Activated naive CD8-positive, alpha-beta T cell treated with anti-CD3 and anti-CD28 coated beads for 36 hours (primary cell): ENCODE measurements at regions not wholly inside any gene's neighbourhood (a gene's known extent, or its start where the extent isn't known, plus 50 kb on each side); places are given as distances from the start of the nearest gene placed in this dataset.
"Not testable (repeated sequence)": the region's sequence is repeated elsewhere in the genome, so short reads cannot be mapped to it uniquely, and the experiment has no call there.

ENCODE experiments used
- DNase-seq: peaks from one replicate; pipeline ENCODE4 v3.0.0; 2021
- H3K27ac Mint-ChIP-seq: one replicate; pipeline ENCODE4 v1.8.0; 2022; ENCODE audit warnings: mild to moderate bottlenecking, moderate library complexity, mixed read lengths
- H3K27me3 Mint-ChIP-seq: one replicate; pipeline ENCODE4 v1.8.0; 2022; ENCODE audit warnings: mild to moderate bottlenecking, mixed read lengths
- H3K36me3 Mint-ChIP-seq: one replicate; pipeline ENCODE4 v1.8.0; 2021; ENCODE audit warnings: mild to moderate bottlenecking, mixed read lengths
- H3K4me1 Mint-ChIP-seq: one replicate; pipeline ENCODE4 v1.8.0; 2021; ENCODE audit warnings: mixed read lengths
- H3K4me3 Mint-ChIP-seq: one replicate; pipeline ENCODE4 v1.8.0; 2022; ENCODE audit warnings: mild to moderate bottlenecking, moderate library complexity, mixed read lengths
- H3K9me3 Mint-ChIP-seq: one replicate; pipeline ENCODE4 v1.8.0; 2022; ENCODE audit warnings: mixed read lengths

DNA sequence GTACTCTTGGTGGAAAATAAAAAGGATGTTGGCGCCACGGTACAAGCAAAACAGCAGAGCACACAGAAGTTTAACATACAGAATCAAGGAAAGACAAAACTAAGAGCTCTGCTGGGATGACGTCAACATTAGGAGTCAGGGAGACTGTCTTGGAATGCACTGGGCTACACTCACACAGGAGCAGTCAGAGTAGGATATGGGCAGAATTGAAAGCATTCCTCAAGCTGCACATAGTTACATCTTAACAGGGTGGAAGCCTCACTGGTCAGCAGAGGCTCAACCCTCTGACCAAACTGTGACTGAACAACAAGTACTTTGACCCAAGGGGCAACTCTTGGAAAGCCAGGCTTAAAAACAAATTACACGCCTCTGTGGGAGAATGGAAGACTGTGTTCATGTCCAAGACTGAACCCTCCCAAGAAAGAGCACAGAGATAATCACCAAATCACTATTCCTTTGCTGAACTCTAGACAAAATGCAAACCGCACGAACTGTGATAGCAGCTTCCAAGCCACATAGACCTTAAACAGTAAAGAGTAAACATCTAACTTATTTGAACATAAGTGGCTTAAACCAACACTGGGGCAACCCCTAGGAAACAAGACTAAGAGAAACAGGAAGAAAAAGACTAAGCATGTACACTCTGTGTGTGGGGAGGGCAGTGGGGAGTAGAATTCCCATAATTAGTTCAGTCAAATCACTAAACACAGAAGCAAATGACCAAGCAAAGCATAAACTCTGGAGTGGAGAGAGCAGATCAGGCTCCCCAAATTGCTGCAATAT lies 772.7 kb downstream of the PRELID2 start:
- H3K27ac Mint-ChIP-seq, result no peak overlapping the region
- H3K4me3 Mint-ChIP-seq, result no peak overlapping the region
- H3K9me3 Mint-ChIP-seq, result no peaks in the 10 kb centered on the region
- H3K36me3 Mint-ChIP-seq, result no peaks in the 10 kb centered on the region
- H3K27me3 Mint-ChIP-seq, result no peaks in the 10 kb centered on the region
- no peaks in the 10 kb centered on the region for H3K4me1 Mint-ChIP-seq
- DNase-seq, result no peak

DNA sequence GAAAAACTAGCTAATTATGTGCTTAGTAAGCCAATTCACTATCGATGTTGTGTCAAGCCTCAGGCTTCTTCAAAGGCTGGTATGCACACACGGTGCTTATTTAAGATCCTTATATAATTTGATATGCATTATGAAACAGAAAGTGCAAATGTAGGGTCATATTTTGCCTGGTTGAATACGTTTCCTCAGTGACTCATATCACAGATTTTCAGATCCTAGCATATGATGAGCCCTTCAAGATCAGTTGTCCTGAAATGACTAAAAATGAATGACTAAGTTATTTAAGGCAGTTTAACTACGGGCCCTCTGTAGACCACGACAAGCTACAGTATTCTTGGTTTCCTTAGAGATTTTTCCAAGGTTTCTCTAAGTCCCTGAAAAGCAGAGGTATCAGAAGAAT lies 778.3 kb downstream of the PRELID2 start:
- no peaks in the 10 kb centered on the region for H3K4me1 Mint-ChIP-seq
- H3K27me3 Mint-ChIP-seq, result no peaks in the 10 kb centered on the region
- no peak for DNase-seq
- H3K27ac Mint-ChIP-seq, result no peak overlapping the region
- H3K9me3 Mint-ChIP-seq, result no peaks in the 10 kb centered on the region
- H3K36me3 Mint-ChIP-seq, result no peaks in the 10 kb centered on the region
- H3K4me3 Mint-ChIP-seq, result no peak overlapping the region

- no peak overlapping the region for H3K27ac Mint-ChIP-seq
- no peak overlapping the region for H3K4me3 Mint-ChIP-seq
- H3K36me3 Mint-ChIP-seq, result no peaks in the 10 kb centered on the region
- no peak for DNase-seq
- no peaks in the 10 kb centered on the region for H3K9me3 Mint-ChIP-seq
- no peaks in the 10 kb centered on the region for H3K4me1 Mint-ChIP-seq
- no peaks in the 10 kb centered on the region for H3K27me3 Mint-ChIP-seq
Observed at GRCh38 chr5:145050181-145050580, 785.0 kb downstream of the PRELID2 start.

GRCh38 chr5:145044970-145045369 lies 790.2 kb downstream of the PRELID2 start:
- H3K36me3 Mint-ChIP-seq, result no peaks in the 10 kb centered on the region
- H3K4me1 Mint-ChIP-seq, result no peaks in the 10 kb centered on the region
- no peak overlapping the region for H3K4me3 Mint-ChIP-seq

GRCh38 chr5:145028626-145029025 lies 806.5 kb downstream of the PRELID2 start:
- H3K36me3 Mint-ChIP-seq, result no peaks in the 10 kb centered on the region
- H3K27ac Mint-ChIP-seq, result no peak overlapping the region
- no peak for DNase-seq
- no peaks in the 10 kb centered on the region for H3K4me1 Mint-ChIP-seq
- H3K9me3 Mint-ChIP-seq, result peaks cover 3% of the 10 kb centered on the region
- H3K4me3 Mint-ChIP-seq, result no peak overlapping the region
- no peaks in the 10 kb centered on the region for H3K27me3 Mint-ChIP-seq

More at GRCh38 chr5:145044970-145045369, 790.2 kb downstream of the PRELID2 start:
- no peak overlapping the region for H3K27ac Mint-ChIP-seq
- H3K27me3 Mint-ChIP-seq, result no peaks in the 10 kb centered on the region
- peaks cover 7% of the 10 kb centered on the region for H3K9me3 Mint-ChIP-seq
- no peak for DNase-seq

DNA sequence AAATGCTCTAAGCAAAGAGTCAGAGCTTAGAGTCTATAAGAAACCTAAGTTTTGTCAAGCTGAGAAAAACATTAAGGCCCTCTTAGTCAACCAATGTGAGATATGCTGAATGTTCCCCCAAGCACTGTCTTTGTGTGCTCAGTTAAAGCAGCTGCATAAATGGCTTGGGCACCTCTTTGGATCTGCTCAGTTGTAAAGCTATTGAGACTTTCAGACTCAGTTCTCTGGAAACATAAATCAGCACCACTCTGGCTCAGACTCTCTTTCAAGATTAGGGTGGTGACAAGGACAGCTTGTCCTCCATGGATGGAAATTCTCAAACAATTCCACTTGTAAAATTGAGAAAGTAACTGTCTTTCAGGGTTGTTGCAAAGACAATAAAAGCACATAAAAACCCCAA lies 807.9 kb downstream of the PRELID2 start:
- Mint-ChIP-seq H3K27me3 (no peaks in the 10 kb centered on the region), H3K4me3 (no peak overlapping the region), H3K4me1 (no peaks in the 10 kb centered on the region), H3K36me3 (no peaks in the 10 kb centered on the region), H3K9me3 (peaks cover 3% of the 10 kb centered on the region), H3K27ac (no peak overlapping the region)
- no peak for DNase-seq

- Mint-ChIP-seq H3K27ac (no peak overlapping the region), H3K27me3 (no peaks in the 10 kb centered on the region), H3K36me3 (no peaks in the 10 kb centered on the region), H3K9me3 (peaks cover 3% of the 10 kb centered on the region), H3K4me1 (no peaks in the 10 kb centered on the region), H3K4me3 (no peak overlapping the region)
- DNase-seq, result no peak
Observed at GRCh38 chr5:145025775-145026174, 809.4 kb downstream of the PRELID2 start.

DNA sequence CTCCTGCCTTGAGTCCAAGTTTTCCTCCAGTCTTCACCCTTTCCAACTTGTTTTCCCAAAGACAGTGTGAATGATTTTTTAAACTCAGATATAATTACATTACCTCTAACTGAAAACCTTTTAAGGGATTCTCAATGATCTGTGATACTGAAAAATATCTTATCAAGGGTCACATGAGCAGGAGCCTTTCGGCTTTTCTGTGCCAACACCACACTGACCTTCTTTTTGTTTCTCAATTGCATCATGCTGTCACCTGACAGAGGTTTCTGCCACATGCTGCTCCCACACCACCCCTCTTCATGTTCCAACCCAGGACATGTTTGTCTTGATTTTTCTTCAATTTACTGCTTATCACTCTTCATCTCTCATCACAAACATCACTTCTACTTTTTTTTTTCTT lies 820.0 kb downstream of the PRELID2 start:
- Mint-ChIP-seq H3K36me3 (no peaks in the 10 kb centered on the region), H3K4me1 (no peaks in the 10 kb centered on the region), H3K9me3 (peaks cover 2% of the 10 kb centered on the region), H3K4me3 (no peak overlapping the region), H3K27ac (no peak overlapping the region), H3K27me3 (no peaks in the 10 kb centered on the region)
- DNase-seq, result no peak

GRCh38 chr5:145014109-145014508 lies 821.0 kb downstream of the PRELID2 start:
- peaks cover 2% of the 10 kb centered on the region for H3K9me3 Mint-ChIP-seq
- no peak overlapping the region for H3K27ac Mint-ChIP-seq
- no peaks in the 10 kb centered on the region for H3K27me3 Mint-ChIP-seq
- DNase-seq, result no peak
- no peaks in the 10 kb centered on the region for H3K36me3 Mint-ChIP-seq
- no peaks in the 10 kb centered on the region for H3K4me1 Mint-ChIP-seq
- H3K4me3 Mint-ChIP-seq, result no peak overlapping the region

GRCh38 chr5:145010834-145011233 lies 824.3 kb downstream of the PRELID2 start:
- Mint-ChIP-seq H3K9me3 (peaks cover 6% of the 10 kb centered on the region), H3K36me3 (no peaks in the 10 kb centered on the region), H3K4me1 (no peaks in the 10 kb centered on the region), H3K27ac (no peak overlapping the region), H3K4me3 (no peak overlapping the region), H3K27me3 (no peaks in the 10 kb centered on the region)
- no peak for DNase-seq

- peaks cover 4% of the 10 kb centered on the region for H3K9me3 Mint-ChIP-seq
- H3K27ac Mint-ChIP-seq, result no peak overlapping the region
- no peaks in the 10 kb centered on the region for H3K36me3 Mint-ChIP-seq
- H3K4me1 Mint-ChIP-seq, result no peaks in the 10 kb centered on the region
- H3K27me3 Mint-ChIP-seq, result no peaks in the 10 kb centered on the region
- DNase-seq, result no peak
- no peak overlapping the region for H3K4me3 Mint-ChIP-seq
Observed at GRCh38 chr5:145008876-145009530, 826.1 kb downstream of the PRELID2 start.

DNA sequence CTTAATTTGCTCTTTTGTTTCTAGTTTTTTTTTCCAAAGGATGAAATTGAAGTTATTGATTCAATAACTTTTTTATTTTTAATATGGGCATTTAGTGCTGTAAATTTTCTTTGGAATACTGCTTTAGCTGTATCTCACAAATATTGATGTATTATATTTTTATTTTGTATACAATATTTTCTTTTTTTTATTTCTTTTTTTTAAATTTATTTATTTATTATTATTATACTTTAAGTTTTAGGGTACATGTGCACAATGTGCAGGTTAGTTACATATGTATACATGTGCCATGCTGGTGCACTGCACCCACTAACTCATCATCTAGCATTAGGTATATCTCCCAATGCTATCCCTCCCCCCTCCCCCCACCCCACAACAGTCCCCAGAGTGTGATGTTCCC lies 823.7 kb downstream of the KCTD16 start:
- H3K4me1 Mint-ChIP-seq, H3K36me3 Mint-ChIP-seq, H3K27ac Mint-ChIP-seq, H3K4me3 Mint-ChIP-seq, DNase-seq, H3K27me3 Mint-ChIP-seq: not testable (repeated sequence)
- H3K9me3 Mint-ChIP-seq, result peaks cover 10% of the 10 kb centered on the region

GRCh38 chr5:144983101-144983500 lies 812.4 kb downstream of the KCTD16 start:
- H3K36me3 Mint-ChIP-seq, result no peaks in the 10 kb centered on the region
- H3K4me3 Mint-ChIP-seq, result no peak overlapping the region
- H3K27me3 Mint-ChIP-seq, result no peaks in the 10 kb centered on the region
- no peak for DNase-seq
- peaks cover 18% of the 10 kb centered on the region for H3K9me3 Mint-ChIP-seq
- no peak overlapping the region for H3K27ac Mint-ChIP-seq
- H3K4me1 Mint-ChIP-seq, result no peaks in the 10 kb centered on the region

DNA sequence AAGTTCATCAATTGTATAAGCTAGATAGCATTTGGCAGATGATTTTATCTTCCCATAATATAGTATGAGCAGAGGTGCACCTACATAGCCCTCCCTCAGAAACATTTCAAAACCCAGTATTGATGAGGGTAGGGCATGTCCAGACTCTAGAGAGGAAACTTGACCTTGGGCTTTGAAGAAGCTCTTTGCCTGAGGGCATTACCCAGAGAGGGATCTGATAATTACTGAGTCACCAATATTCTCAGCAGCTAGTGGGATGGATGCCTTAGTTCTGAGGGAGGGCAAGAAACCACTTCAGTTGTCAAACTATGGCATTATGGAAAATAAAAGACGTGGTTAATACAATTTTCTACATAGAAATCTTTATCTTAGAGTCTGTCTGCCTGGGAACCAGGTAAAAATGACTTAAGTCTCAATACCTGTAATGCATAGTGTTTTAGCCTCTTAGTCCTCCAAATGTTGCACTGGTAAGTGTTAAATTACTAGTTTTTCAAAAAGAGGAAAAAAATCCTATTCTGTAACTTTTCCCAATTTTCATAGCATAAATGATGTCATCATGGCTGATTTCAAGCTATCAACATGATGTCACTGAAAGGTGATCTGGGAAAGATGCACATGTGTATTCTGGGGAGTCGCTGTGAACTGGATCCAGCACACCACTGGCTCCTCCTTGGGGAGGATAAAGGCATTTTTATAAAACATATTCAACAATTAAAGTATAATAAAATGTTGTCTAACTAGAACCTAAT lies 809.0 kb downstream of the KCTD16 start:
- no peak overlapping the region for H3K27ac Mint-ChIP-seq
- H3K9me3 Mint-ChIP-seq, result peaks cover 3% of the 10 kb centered on the region
- peaks cover 1% of the 10 kb centered on the region for H3K36me3 Mint-ChIP-seq
- no peaks in the 10 kb centered on the region for H3K4me1 Mint-ChIP-seq
- DNase-seq, result no peak
- H3K4me3 Mint-ChIP-seq, result no peak overlapping the region
- no peaks in the 10 kb centered on the region for H3K27me3 Mint-ChIP-seq

GRCh38 chr5:144972317-144972716 lies 801.6 kb downstream of the KCTD16 start:
- Mint-ChIP-seq H3K27me3 (no peaks in the 10 kb centered on the region), H3K4me1 (no peaks in the 10 kb centered on the region), H3K9me3 (peaks cover 5% of the 10 kb centered on the region), H3K36me3 (peaks cover 1% of the 10 kb centered on the region), H3K27ac (no peak overlapping the region), H3K4me3 (no peak overlapping the region)
- no peak for DNase-seq
